WTC11 (cell line): ENCODE measurements at regions not wholly inside any gene's neighbourhood (a gene's known extent, or its start where the extent isn't known, plus 50 kb on each side); places are given as distances from the start of the nearest gene placed in this dataset.

Source experiments
- ATAC-seq: fragments of 200-7000 bp; cut with Tn5 transposase; 2 replicates; pipeline ENCODE4 v1.10.0; 2021; ENCODE audit warnings: mild to moderate bottlenecking, moderate library complexity
- CTCF ChIA-PET: fragments of 300-600 bp; sonication (Branson Sonifier 250); formaldehyde crosslinking; loops from one replicate; lab custom pipeline; 2021; ENCODE audit warnings: antibody characterized with exemption; lab: Charles Lee
- POLR2A ChIA-PET: fragments of 350-600 bp; sonication (Branson Sonifier 250); formaldehyde crosslinking; loops from one replicate; lab custom pipeline; 2021; ENCODE audit warnings: antibody characterized with exemption; lab: Charles Lee
- DNase-seq: peaks from one replicate; pipeline ENCODE4 v3.0.0; 2021; ENCODE audit warnings: low spot score
- H3K27ac Mint-ChIP-seq: 2 replicates; pipeline ENCODE4 v1.8.0; 2021; ENCODE audit warnings: mixed read lengths
- H3K27me3 Mint-ChIP-seq: 2 replicates; pipeline ENCODE4 v1.8.0; 2021; ENCODE audit warnings: low read depth, mild to moderate bottlenecking, moderate library complexity, mixed read lengths
- H3K36me3 Mint-ChIP-seq: 2 replicates; pipeline ENCODE4 v1.8.0; 2021; ENCODE audit warnings: mixed read lengths
- H3K4me1 Mint-ChIP-seq: 2 replicates; pipeline ENCODE4 v1.8.0; 2022; ENCODE audit warnings: mixed read lengths
- H3K4me3 Mint-ChIP-seq: 2 replicates; pipeline ENCODE4 v1.8.0; 2021; ENCODE audit warnings: mild to moderate bottlenecking, moderate library complexity, mixed read lengths
- H3K9me3 Mint-ChIP-seq: 2 replicates; pipeline ENCODE4 v1.8.0; 2021; ENCODE audit warnings: mixed read lengths
- ARID4B ChIP-seq: sonication (generic); formaldehyde crosslinking; IDR thresholded peaks from 2 replicates; pipeline ENCODE4 v1.8.0; 2023; ENCODE audit warnings: missing genetic modification reagents, mild to moderate bottlenecking, borderline replicate concordance
- ATF3 ChIP-seq: sonication (generic); formaldehyde crosslinking; conservative IDR thresholded peaks from 2 replicates; pipeline ENCODE4 v1.8.1; 2022; ENCODE audit warnings: mild to moderate bottlenecking, missing genetic modification reagents
- CREB1 ChIP-seq: sonication (generic); formaldehyde crosslinking; IDR thresholded peaks from 2 replicates; pipeline ENCODE4 v1.8.0; 2023; ENCODE audit warnings: mild to moderate bottlenecking, missing genetic modification reagents
- CTCF ChIP-seq: fragments of 200-600 bp; IDR thresholded peaks from 2 replicates; pipeline ENCODE4 v1.8.0; 2022; ENCODE audit warnings: antibody characterized with exemption
- E2F5 ChIP-seq: sonication (generic); formaldehyde crosslinking; IDR thresholded peaks from 2 replicates; pipeline ENCODE4 v1.8.1; 2022; ENCODE audit warnings: mild to moderate bottlenecking, moderate library complexity, missing genetic modification reagents
- ESRRA ChIP-seq: sonication (generic); formaldehyde crosslinking; IDR thresholded peaks from 2 replicates; pipeline ENCODE4 v1.8.1; 2022; ENCODE audit warnings: mild to moderate bottlenecking, missing genetic modification reagents, borderline replicate concordance
- GABPB1 ChIP-seq: sonication (generic); formaldehyde crosslinking; IDR thresholded peaks from 2 replicates; pipeline ENCODE4 v1.8.1; 2023; ENCODE audit warnings: mild to moderate bottlenecking, missing genetic modification reagents
- IRF1 ChIP-seq: sonication (generic); formaldehyde crosslinking; IDR thresholded peaks from 2 replicates; pipeline ENCODE4 v1.8.0; 2023; ENCODE audit warnings: missing genetic modification reagents
- NFATC4 ChIP-seq: fragments of 250-450 bp; sonication (Bioruptor Pico); IDR thresholded peaks from 2 replicates; pipeline ENCODE4 v1.9.0; 2021; ENCODE audit warnings: mild to moderate bottlenecking
- STAT6 ChIP-seq: sonication (generic); formaldehyde crosslinking; conservative IDR thresholded peaks from 2 replicates; pipeline ENCODE4 v1.8.1; 2023; ENCODE audit warnings: mild to moderate bottlenecking, low read depth, missing genetic modification reagents, moderate library complexity
- TCF7 ChIP-seq: sonication (generic); formaldehyde crosslinking; IDR thresholded peaks from 2 replicates; pipeline ENCODE4 v1.8.0; 2022; ENCODE audit warnings: mild to moderate bottlenecking, low read depth, missing genetic modification reagents, moderate library complexity
- TEAD1 ChIP-seq: sonication (generic); formaldehyde crosslinking; IDR thresholded peaks from 2 replicates; pipeline ENCODE4 v1.8.0; 2022; ENCODE audit warnings: mild to moderate bottlenecking, missing genetic modification reagents
- ZNF219 ChIP-seq: sonication (generic); formaldehyde crosslinking; IDR thresholded peaks from 2 replicates; pipeline ENCODE4 v1.8.0; 2023; ENCODE audit warnings: missing genetic modification reagents, mild to moderate bottlenecking, borderline replicate concordance
- ZNF281 ChIP-seq: sonication (generic); formaldehyde crosslinking; IDR thresholded peaks from 2 replicates; pipeline ENCODE4 v1.8.0; 2023; ENCODE audit warnings: mild to moderate bottlenecking, missing genetic modification reagents
- ZNF423 ChIP-seq: fragments of 250-450 bp; sonication (Bioruptor Pico); IDR thresholded peaks from 2 replicates; pipeline ENCODE4 v2.1.2; 2022; ENCODE audit warnings: mild to moderate bottlenecking, moderate library complexity
- ZNF512 ChIP-seq: sonication (generic); formaldehyde crosslinking; IDR thresholded peaks from 2 replicates; pipeline ENCODE4 v1.8.1; 2022; ENCODE audit warnings: missing genetic modification reagents, borderline replicate concordance

GRCh38 chr5:125480911-125481310 lies 734.5 kb upstream of the ZNF608 start (continued):
- TF ChIP-seq TCF7 (CRISPR knock-in tag): no peak
- no peak for TF ChIP-seq ARID4B (CRISPR knock-in tag)
- TF ChIP-seq CTCF: no peak

- Mint-ChIP-seq H3K4me1 (peaks cover 25% of the 10 kb centered on the region), H3K27me3 (no peaks in the 10 kb centered on the region), H3K4me3 (no peak overlapping the region), H3K36me3 (no peaks in the 10 kb centered on the region), H3K9me3 (no peaks in the 10 kb centered on the region), H3K27ac (no peak overlapping the region)
- DNase-seq (no peak), ATAC-seq (no peak)
- ChIA-PET CTCF (no interaction called here), POLR2A (no interaction called here)
- TF ChIP-seq GABPB1 (CRISPR knock-in tag) (no peak), NFATC4 (no peak), ZNF219 (CRISPR knock-in tag) (no peak), ESRRA (no peak), ZNF512 (CRISPR knock-in tag) (no peak), IRF1 (no peak)
Observed at GRCh38 chr5:125481506-125482465, 735.3 kb upstream of the ZNF608 start.

GRCh38 chr5:125483609-125484008 lies 737.2 kb upstream of the ZNF608 start:
- Mint-ChIP-seq H3K27me3 (no peaks in the 10 kb centered on the region), H3K4me1 (peaks cover 34% of the 10 kb centered on the region), H3K27ac (no peak overlapping the region), H3K9me3 (peaks cover 9% of the 10 kb centered on the region), H3K4me3 (no peak overlapping the region), H3K36me3 (peaks cover 6% of the 10 kb centered on the region)
- ChIA-PET POLR2A (no interaction called here), CTCF (no interaction called here)
- DNase-seq: no peak
- no peak for ATAC-seq
- TF ChIP-seq CREB1 (CRISPR knock-in tag) (no peak), ATF3 (CRISPR knock-in tag) (no peak), E2F5 (no peak), STAT6 (CRISPR knock-in tag) (no peak), ZNF281 (no peak), TEAD1 (CRISPR knock-in tag) (no peak), TCF7 (CRISPR knock-in tag) (no peak), ZNF423 (no peak)
